HG03060 (cell line): ENCODE measurements at regions not wholly inside any gene's neighbourhood (a gene's known extent, or its start where the extent isn't known, plus 50 kb on each side); places are given as distances from the start of the nearest gene placed in this dataset.

Source experiments
- ATAC-seq: cut with Tn5 transposase; IDR thresholded peaks from one replicate; pipeline ENCODE4 v1.9.1; 2021; ENCODE audit warnings: low read depth, moderate number of reproducible peaks; ENCODE audit not compliant: unreplicated experiment

GRCh38 chr10:128539510-128540127, 413.4 kb upstream of the MKI67 start:
- no peak for ATAC-seq

DNA sequence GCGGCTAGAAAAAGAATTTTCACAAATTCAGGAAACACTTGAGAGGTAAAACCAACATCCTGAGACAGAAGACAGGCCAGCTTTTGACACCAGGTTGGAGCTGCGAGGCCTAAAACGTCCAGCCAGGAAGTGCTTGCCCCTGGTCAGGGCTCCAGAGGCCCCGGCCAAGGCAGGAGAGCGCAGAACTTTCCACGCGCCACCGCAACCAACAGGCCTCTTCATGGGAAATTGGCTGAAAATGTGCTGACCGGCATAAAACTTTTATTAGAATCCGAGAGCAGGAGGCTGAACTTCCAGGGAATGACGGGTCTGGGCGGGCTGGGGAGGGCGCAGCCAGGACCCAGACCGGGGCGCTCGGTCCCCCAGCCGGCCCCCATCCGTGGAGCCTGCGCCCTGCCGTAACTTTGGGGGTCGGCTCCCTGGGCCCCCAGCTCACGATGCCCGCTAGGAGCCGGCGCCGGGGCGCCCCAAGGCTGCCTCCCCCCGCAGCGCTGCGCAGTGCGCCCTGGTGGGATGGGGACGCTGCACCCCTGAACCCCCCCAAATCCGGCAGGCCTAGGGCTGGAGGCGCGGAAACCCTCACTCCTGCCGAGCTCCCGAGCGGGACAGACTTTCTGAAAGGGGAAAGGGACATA, 414.0 kb upstream of the MKI67 start:
- no peak for ATAC-seq

- ATAC-seq, result no peak
Observed at GRCh38 chr10:128540781-128541761, 414.8 kb upstream of the MKI67 start.

DNA sequence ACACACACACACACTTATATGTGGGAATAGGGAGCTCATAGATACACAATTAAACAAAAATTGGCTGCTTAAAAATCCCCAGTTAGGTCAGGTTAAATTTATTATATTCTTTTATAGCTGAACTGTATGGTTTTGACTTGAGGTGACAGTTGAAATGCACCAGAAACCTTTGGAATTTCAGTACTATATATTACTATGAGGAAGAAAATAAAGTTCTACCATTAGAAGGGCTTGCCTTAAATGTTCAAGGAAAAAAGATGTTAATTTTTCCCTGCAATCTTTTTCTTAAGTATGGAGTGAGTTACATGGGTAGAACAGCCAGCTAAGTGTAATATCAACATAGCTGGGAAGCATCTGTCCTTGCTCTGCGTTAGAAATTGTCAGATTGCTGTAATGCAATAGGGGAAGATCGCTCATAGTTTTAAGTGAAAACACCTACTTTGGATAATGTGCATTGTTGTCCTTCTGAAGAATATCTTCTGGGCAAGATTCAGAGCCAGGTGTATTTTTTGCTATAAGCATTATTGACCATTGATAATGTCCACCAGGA, 415.8 kb upstream of the MKI67 start:
- no peak for ATAC-seq

GRCh38 chr10:128542659-128543058, 416.4 kb upstream of the MKI67 start:
- ATAC-seq, result no peak

DNA sequence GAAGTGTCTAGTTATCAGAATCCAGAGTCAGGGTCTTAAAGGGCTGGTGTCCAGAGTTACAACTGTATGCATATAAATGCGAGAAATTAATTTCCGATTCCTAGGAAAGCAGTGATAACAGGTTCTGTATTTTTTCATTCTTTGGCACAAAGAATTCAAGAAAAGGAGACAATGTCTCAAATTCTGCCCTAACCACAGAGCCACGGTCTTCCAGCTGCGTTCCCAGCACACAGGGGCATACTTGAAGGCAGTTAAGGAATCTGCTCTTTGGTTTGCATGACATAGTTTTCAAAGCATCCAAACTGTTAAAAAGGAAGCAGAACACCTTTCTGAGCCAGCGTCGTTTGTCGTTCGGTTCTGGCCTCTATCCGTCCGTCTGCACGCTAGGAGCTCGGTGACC, 416.9 kb upstream of the MKI67 start:
- ATAC-seq, result no peak

- ATAC-seq, result no peak
Observed at GRCh38 chr10:128545216-128545615, 419.0 kb upstream of the MKI67 start.

DNA sequence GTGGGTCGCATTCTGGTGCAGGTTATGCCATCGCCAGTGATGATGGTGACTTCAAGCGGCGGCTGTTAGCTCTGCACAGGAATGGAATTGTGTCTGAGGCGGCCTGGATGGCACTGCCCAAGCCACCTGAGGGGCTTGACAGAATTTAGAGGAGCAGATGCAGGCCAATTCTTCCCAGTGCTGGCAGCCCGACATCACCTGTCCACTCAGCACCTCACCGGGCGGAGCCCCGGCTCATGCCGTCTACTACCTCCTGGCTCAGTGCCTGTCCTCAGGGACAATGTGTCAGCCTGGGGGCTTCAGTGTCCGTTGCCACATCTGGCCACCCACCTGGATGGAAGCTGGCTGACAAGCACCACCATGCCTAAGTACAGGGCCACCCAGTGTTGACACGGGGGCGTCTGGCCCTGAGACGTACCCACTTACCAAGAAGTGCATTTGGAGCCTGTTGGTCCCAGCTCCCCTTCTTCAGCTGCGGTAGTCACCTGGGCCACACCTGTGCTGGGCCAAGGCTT, 420.5 kb upstream of the MKI67 start:
- ATAC-seq, result no peak

- no peak for ATAC-seq
Observed at GRCh38 chr10:128549101-128549608, 422.9 kb upstream of the MKI67 start.

DNA sequence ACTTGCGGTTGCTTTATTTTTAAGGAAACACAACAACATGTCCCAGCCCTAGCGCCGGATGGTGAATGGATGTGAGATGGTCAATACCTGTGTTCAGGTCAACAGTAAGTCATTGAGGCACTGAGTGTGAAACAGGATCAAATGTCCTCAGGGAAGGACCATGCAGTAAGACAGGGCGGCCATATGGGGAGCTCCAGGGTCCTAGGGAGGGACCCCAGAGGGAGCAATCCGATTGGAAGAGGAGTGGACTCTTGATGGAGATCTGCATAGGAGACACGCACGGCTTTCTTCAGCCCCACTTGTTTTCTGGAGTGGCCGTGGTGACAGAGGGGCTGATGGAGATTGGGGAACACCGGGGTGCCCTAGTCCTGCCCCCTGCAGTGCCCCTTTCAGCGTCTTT, 423.8 kb upstream of the MKI67 start:
- ATAC-seq, result no peak

GRCh38 chr10:128551475-128551874, 425.3 kb upstream of the MKI67 start:
- ATAC-seq, result no peak

- ATAC-seq, result no peak
Observed at GRCh38 chr10:128553755-128554154, 427.5 kb upstream of the MKI67 start.

GRCh38 chr10:128556182-128557110, 430.2 kb upstream of the MKI67 start:
- no peak for ATAC-seq

DNA sequence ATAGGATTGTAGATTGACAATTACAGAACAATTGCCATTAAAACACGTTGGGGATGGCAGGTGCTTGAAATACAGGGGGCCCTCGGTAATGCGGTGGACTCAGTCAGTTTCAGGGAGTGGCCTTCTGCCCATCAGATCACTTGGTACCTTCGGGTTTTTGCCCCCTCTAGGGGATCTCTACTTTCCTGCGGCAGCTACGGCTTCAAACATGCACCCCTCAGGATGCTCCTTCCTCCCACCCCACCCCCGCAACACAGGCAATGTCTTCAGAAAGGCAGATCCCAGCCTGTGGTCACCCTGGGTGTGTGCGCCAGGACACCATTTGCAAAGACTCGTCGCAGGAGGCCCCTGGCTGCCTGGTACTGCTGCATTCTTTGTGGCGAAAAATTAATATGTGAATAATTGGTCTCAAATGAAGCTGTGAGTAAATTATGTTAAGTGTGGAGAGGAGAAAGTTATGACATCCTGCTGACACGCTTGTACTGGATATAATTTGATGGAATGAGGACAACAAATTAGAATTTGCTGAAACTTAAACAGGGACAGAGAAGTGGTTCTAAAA, 431.0 kb upstream of the MKI67 start:
- ATAC-seq, result no peak

DNA sequence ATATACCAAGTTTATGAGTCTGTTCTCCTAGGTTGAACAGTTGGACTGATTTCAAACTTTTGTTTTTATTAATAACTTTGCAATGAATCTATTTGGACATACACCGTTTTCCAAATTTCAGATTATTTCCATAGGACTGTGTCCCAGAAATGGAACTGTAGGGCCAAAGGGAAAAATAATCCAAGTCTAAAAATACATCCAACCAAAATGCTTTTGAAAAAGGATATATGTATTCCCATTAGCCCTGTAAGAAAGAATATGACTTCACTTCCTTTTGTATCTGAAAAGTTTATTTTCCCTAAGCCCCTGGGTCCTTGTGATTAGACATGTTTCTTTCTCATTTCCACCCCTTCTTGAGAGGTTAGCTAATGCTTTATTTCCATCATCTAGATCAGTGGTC, 434.2 kb upstream of the MKI67 start:
- no peak for ATAC-seq

GRCh38 chr10:128560993-128561392, 434.8 kb upstream of the MKI67 start:
- no peak for ATAC-seq

DNA sequence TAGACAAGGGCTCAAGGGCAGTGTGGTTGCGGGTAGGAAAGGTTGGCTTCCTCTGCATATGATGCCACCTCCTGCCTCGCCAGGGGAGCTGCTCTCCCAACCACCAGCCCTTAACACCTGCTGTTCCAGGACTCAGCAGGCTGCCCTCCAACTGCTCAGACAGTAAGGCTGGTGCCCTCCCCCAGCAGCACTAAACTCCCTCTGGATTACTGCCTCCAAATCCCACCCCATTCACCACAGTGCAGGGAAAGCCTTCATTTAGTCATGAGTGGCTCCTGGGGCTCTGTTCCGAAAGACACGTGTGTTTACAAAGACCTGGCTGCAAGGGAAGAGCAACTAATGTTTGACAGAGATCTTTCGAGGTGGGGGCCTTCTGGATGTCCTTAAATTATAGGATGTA, 437.2 kb upstream of the MKI67 start:
- ATAC-seq, result no peak

GRCh38 chr10:128563904-128564303, 437.7 kb upstream of the MKI67 start:
- ATAC-seq, result no peak

DNA sequence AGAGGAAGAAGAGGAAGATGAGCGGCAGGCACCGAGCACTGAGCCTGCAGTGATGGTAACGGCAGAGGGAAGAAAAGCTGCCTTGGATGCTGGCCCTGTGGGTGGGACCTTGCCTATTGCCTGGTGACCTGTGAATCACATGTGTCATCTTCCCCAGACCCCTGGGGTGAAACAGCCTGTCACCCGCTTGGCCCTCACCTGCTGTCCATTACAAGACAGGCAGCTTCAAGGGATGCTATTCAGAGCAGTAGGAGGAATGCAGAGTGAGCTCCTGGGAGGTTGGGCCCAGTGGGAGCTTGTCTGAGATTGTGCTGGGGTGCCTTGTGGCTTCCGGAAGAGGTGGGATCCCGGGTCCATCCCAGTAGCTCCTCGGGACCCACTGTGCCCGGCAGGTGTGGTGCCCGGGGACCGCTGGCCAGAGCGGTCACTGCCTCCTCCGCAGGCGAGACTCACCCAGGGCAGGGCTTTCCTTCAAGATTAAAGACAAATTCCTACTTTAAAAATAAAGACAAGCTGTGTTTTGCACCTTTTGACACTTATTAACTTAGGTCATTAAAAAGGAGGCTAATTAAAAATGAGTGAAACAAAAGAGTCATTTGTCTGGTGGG, 440.2 kb upstream of the MKI67 start:
- ATAC-seq, result no peak
